ENCODE measurements at regions not wholly inside any gene's neighbourhood (a gene's known extent, or its start where the extent isn't known, plus 50 kb on each side); places are given as distances from the start of the nearest gene placed in this dataset.

GRCh38 chr4:97367878-97368277 lies 775.4 kb downstream of the STPG2 start:
- Histone ChIP-seq H3K4me3 (no peak overlapping the region), H3K4me1 (no peaks in the 10 kb centered on the region), H3K9me3 (no peaks in the 10 kb centered on the region), H3K36me3 (no peaks in the 10 kb centered on the region), H3K27ac (no peak overlapping the region), H3K27me3 (no peaks in the 10 kb centered on the region)
- ATAC-seq, result no peak
- in situ Hi-C loops (cut with MboI; ENCODE audit: low sequenced_read_pairs in 4 of 4) (no loop called here), intact Hi-C loops (cut with DNase I; ENCODE audit: low total_unique reads) (no loop called here)
- TF ChIP-seq CTCF (IDR thresholded peaks at IDR 0.05 in 4 of 5, conservative IDR thresholded peaks at IDR 0.05 in 1 of 5) (no peak), POLR2A (IDR thresholded peaks at IDR 0.05) (no peak)
- DNase-seq, result no peak

- H3K4me3 ChIP-seq, result no peak overlapping the region
- H3K27me3 ChIP-seq, result no peaks in the 10 kb centered on the region
- in situ Hi-C loops (cut with MboI; ENCODE audit: low sequenced_read_pairs in 4 of 4) (no loop called here), intact Hi-C loops (cut with DNase I; ENCODE audit: low total_unique reads) (no loop called here)
- no peaks in the 10 kb centered on the region for H3K4me1 ChIP-seq
- no peak for TF ChIP-seq POLR2A (IDR thresholded peaks at IDR 0.05)
- no peak for TF ChIP-seq CTCF (IDR thresholded peaks at IDR 0.05 in 4 of 5, conservative IDR thresholded peaks at IDR 0.05 in 1 of 5)
- no peak overlapping the region for H3K27ac ChIP-seq
- no peak for DNase-seq
- H3K36me3 ChIP-seq, result no peaks in the 10 kb centered on the region
- no peak for ATAC-seq
- H3K9me3 ChIP-seq, result no peaks in the 10 kb centered on the region
These were observed 772.7 kb downstream of the STPG2 start for GRCh38 chr4:97370568-97370967.

- TF ChIP-seq CTCF (IDR thresholded peaks at IDR 0.05 in 4 of 5, conservative IDR thresholded peaks at IDR 0.05 in 1 of 5), result no peak
- no peak for TF ChIP-seq POLR2A (IDR thresholded peaks at IDR 0.05)
- DNase-seq, result no peak
- ATAC-seq, result no peak
- Histone ChIP-seq H3K4me1 (no peaks in the 10 kb centered on the region), H3K27me3 (no peaks in the 10 kb centered on the region), H3K27ac (no peak overlapping the region), H3K9me3 (no peaks in the 10 kb centered on the region), H3K4me3 (no peak overlapping the region), H3K36me3 (no peaks in the 10 kb centered on the region)
- in situ Hi-C loops (cut with MboI; ENCODE audit: low sequenced_read_pairs in 4 of 4) (no loop called here), intact Hi-C loops (cut with DNase I; ENCODE audit: low total_unique reads) (no loop called here)
These were observed 768.8 kb downstream of the STPG2 start for GRCh38 chr4:97374526-97374925.

GRCh38 chr4:97386969-97387368 lies 756.3 kb downstream of the STPG2 start:
- ATAC-seq, result no peak
- in situ Hi-C loops (cut with MboI; ENCODE audit: low sequenced_read_pairs in 4 of 4) (no loop called here), intact Hi-C loops (cut with DNase I; ENCODE audit: low total_unique reads) (no loop called here)
- no peak overlapping the region for H3K27ac ChIP-seq
- H3K4me3 ChIP-seq, result no peak overlapping the region
- H3K9me3 ChIP-seq, result no peaks in the 10 kb centered on the region
- no peaks in the 10 kb centered on the region for H3K27me3 ChIP-seq
- no peak for TF ChIP-seq CTCF (IDR thresholded peaks at IDR 0.05 in 4 of 5, conservative IDR thresholded peaks at IDR 0.05 in 1 of 5)
- TF ChIP-seq POLR2A (IDR thresholded peaks at IDR 0.05), result no peak
- DNase-seq, result no peak
- H3K36me3 ChIP-seq, result no peaks in the 10 kb centered on the region
- no peaks in the 10 kb centered on the region for H3K4me1 ChIP-seq

GRCh38 chr4:97394653-97395052 lies 748.6 kb downstream of the STPG2 start:
- Histone ChIP-seq H3K4me3 (no peak overlapping the region), H3K27me3 (no peaks in the 10 kb centered on the region), H3K27ac (no peak overlapping the region), H3K36me3 (no peaks in the 10 kb centered on the region), H3K9me3 (no peaks in the 10 kb centered on the region), H3K4me1 (no peaks in the 10 kb centered on the region)
- intact Hi-C loops (cut with DNase I; ENCODE audit: low total_unique reads) (no loop called here), in situ Hi-C loops (cut with MboI; ENCODE audit: low sequenced_read_pairs in 4 of 4) (no loop called here)
- DNase-seq, result no peak
- ATAC-seq, result no peak
- TF ChIP-seq POLR2A (IDR thresholded peaks at IDR 0.05) (no peak), CTCF (IDR thresholded peaks at IDR 0.05 in 4 of 5, conservative IDR thresholded peaks at IDR 0.05 in 1 of 5) (no peak)
